ENCODE measurements at regions not wholly inside any gene's neighbourhood (a gene's known extent, or its start where the extent isn't known, plus 50 kb on each side); places are given as distances from the start of the nearest gene placed in this dataset.
"Not testable (repeated sequence)": the region's sequence is repeated elsewhere in the genome, so short reads cannot be mapped to it uniquely, and the experiment has no call there.

DNA sequence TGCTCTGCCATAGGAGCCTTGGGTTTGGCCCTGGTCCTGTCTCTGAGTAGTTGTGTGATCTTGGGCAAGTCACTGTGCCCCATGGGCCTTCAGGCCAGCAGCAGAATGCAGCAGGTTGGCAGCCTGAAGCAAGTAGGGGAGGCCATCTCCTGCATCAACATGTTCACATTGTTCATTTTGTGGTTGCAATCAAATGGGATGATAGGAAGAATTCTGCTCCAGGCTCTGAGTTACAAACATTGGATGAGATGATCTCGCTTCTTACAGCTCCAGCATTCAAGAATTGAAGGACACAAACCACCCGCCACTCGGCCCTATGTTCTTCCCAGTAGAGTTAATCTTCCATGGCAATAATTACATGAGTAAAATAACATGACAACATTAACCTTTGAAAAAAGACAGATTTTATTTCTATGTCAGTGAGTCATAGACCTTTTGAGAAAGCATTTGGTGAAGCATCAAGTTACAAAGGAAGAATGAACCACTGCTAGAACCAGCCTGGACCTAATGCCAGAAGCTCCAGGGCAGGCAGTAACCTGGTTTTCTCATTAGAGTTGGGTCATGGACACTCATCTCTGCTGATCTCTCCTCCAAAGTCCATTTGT lies 308.3 kb upstream of the NCAM1 start:
- H3K36me3 Mint-ChIP-seq, result peaks cover 2% of the 10 kb centered on the region
- H3K4me1 Mint-ChIP-seq, result no peaks in the 10 kb centered on the region
- no peak overlapping the region for H3K27ac Mint-ChIP-seq
- H3K27me3 Mint-ChIP-seq, result no peaks in the 10 kb centered on the region
- peak overlapping the region in 1 of 4 donors; percentile 52 for H3K4me3 Mint-ChIP-seq
- H3K9me3 Mint-ChIP-seq, result no peaks in the 10 kb centered on the region

DNA sequence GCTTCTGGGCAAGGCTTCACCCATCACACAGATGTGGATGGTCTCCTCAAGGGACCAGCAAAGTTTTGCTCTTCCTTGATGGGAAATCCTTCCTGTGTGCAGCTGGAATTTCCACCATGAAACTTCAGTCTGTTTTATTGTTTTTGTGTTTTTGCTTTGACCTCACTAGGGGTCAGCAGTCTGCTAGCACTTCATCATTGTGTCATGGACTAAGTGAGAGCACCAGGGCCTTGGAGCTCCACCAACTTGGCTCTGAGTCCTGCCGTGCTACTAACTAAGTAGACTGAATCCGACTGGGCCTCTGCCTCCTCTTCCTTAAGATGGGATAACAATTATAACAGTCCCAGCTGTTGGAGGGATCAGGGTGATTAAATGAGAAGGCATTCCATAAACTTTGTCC lies 305.8 kb upstream of the NCAM1 start:
- H3K27me3 Mint-ChIP-seq, result no peaks in the 10 kb centered on the region
- no peaks in the 10 kb centered on the region for H3K4me1 Mint-ChIP-seq
- no peaks in the 10 kb centered on the region for H3K9me3 Mint-ChIP-seq
- H3K36me3 Mint-ChIP-seq, result no peaks in the 10 kb centered on the region
- H3K27ac Mint-ChIP-seq, result no peak overlapping the region
- H3K4me3 Mint-ChIP-seq, result no peak overlapping the region

GRCh38 chr11:112656772-112657428 lies 304.3 kb upstream of the NCAM1 start:
- Mint-ChIP-seq H3K4me3 (no peak overlapping the region), H3K4me1 (no peaks in the 10 kb centered on the region), H3K36me3 (no peaks in the 10 kb centered on the region), H3K9me3 (no peaks in the 10 kb centered on the region), H3K27ac (no peak overlapping the region), H3K27me3 (no peaks in the 10 kb centered on the region)

DNA sequence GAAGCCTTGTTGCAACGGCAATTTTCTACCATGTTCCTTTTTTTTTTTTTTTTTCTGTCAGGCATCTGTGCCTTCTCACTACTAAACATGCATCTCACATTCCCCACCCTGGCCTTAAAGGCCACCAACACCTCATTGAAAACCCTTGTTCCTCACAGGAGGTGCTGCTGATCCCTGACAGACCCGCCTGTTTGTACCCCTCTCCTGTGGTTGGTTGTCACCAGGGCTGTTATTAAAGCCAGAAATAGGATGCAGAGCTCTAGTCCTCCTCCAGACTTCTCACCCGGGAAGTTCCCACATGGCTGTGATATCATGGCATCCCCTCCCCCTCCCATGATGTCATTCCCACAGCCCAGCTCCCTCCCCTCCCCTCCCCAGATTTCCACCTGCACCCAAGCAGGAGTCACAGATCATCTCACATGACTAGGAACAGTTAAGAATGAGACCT lies 302.8 kb upstream of the NCAM1 start:
- Mint-ChIP-seq H3K36me3 (no peaks in the 10 kb centered on the region), H3K4me3 (no peak overlapping the region), H3K27ac (no peak overlapping the region), H3K27me3 (no peaks in the 10 kb centered on the region), H3K9me3 (no peaks in the 10 kb centered on the region), H3K4me1 (no peaks in the 10 kb centered on the region)

DNA sequence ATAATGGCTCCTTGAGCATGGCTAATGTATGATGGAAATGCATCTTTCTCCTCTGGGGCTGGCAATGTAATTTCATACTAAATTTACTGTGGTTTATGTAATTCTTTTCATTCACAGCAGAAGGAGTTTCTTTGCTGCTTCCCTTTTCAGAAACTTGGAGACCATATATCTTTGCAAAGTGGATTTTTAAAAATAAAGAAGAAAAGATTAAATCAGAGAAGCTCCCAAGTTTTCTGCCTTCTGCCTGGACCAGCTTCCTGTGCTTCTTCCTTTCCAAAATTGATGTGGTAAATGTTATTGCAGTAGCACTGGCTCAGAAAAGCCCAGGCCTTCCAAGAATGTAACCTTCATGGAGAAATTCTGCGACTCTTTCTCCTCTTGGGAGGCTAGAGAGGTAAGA lies 300.1 kb upstream of the NCAM1 start:
- Mint-ChIP-seq H3K4me1 (no peaks in the 10 kb centered on the region), H3K27me3 (peaks cover 1% of the 10 kb centered on the region), H3K9me3 (no peaks in the 10 kb centered on the region), H3K27ac (no peak overlapping the region), H3K4me3 (no peak overlapping the region), H3K36me3 (no peaks in the 10 kb centered on the region)

GRCh38 chr11:112661571-112661970 lies 299.6 kb upstream of the NCAM1 start:
- Mint-ChIP-seq H3K4me3 (no peak overlapping the region), H3K9me3 (no peaks in the 10 kb centered on the region), H3K36me3 (no peaks in the 10 kb centered on the region), H3K27ac (no peak overlapping the region), H3K4me1 (no peaks in the 10 kb centered on the region), H3K27me3 (peaks cover 1% of the 10 kb centered on the region)

DNA sequence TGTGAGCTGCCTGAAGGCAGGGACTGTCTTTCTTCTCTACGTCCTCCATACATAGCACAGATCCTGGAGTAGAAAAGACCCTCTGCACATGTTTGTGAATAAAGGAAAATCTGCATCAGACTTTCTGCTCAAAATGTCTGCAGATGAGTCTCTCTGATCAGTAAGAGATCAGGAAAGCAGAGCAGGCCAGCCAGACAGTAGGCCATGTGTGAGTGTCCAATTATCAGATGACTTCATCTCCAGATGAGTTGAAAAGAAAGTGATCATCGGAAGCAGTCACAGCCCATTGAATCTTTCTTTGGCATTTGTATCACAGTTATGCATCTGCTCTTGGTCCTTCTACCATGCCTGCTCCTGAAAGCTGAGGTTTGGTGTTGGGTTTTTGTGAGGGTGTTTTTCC lies 298.7 kb upstream of the NCAM1 start:
- Mint-ChIP-seq H3K4me3 (no peak overlapping the region), H3K27ac (peak overlapping the region in 1 of 3 donors; percentile 1)

GRCh38 chr11:112663947-112664634 lies 297.1 kb upstream of the NCAM1 start:
- H3K4me1 Mint-ChIP-seq, result no peaks in the 10 kb centered on the region
- no peak overlapping the region for H3K4me3 Mint-ChIP-seq
- no peaks in the 10 kb centered on the region for H3K36me3 Mint-ChIP-seq
- H3K27me3 Mint-ChIP-seq, result peaks cover 1% of the 10 kb centered on the region
- no peak overlapping the region for H3K27ac Mint-ChIP-seq
- no peaks in the 10 kb centered on the region for H3K9me3 Mint-ChIP-seq

More for the DNA sequence above, 298.7 kb upstream of the NCAM1 start:
- Mint-ChIP-seq H3K36me3 (no peaks in the 10 kb centered on the region), H3K4me1 (no peaks in the 10 kb centered on the region), H3K9me3 (no peaks in the 10 kb centered on the region), H3K27me3 (peaks cover 1% of the 10 kb centered on the region)

DNA sequence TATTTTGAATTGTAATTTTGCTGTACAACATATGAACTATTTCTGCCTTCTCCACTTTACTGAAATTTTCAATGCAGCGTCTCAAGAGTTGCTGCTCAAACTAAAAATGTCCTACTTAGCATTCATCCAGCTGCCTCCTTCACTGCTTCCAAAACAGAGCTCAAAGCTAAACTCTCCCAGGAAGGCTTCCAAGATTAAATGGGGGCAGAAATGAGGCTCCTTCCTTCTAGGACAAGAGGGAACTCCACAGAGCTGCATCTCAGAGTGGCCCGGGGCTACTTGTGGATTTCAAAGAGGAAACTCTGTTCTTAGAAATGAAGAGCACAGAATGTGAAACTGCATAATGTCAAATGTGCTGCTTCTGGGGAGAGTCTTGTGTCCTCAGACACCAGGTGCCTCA lies 295.9 kb upstream of the NCAM1 start:
- Mint-ChIP-seq H3K36me3 (no peaks in the 10 kb centered on the region), H3K9me3 (peaks cover 0 to 1% (median 0%) of the 10 kb centered on the region in 3 donors), H3K4me3 (no peak overlapping the region), H3K27me3 (peaks cover 1% of the 10 kb centered on the region), H3K4me1 (no peaks in the 10 kb centered on the region), H3K27ac (no peak overlapping the region)

DNA sequence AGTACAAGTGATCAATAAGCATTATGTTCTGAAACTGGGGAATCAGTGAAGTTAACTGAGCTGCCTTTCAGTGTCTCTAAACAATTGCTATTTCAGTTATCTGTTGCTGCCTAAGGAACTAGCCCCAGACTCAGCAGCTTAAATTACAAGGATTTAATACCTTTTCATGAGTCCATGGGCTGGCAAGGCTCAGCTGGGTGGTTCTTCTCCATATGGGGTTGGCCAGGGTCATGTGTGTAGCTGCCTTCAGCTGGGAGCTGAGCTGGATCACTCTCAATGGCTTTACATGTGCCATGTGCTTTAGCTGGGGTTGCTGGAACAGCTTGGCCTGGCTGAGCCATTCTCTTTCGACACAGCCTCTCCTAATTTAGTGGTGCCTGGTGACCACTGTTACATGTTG lies 295.0 kb upstream of the NCAM1 start:
- Mint-ChIP-seq H3K9me3 (peaks cover 0 to 1% (median 0%) of the 10 kb centered on the region in 3 donors), H3K4me3 (no peak overlapping the region), H3K36me3 (no peaks in the 10 kb centered on the region), H3K4me1 (no peaks in the 10 kb centered on the region), H3K27ac (no peak overlapping the region), H3K27me3 (peaks cover 1% of the 10 kb centered on the region)

- no peaks in the 10 kb centered on the region for H3K36me3 Mint-ChIP-seq
- no peak overlapping the region for H3K27ac Mint-ChIP-seq
- H3K4me3 Mint-ChIP-seq, result no peak overlapping the region
- H3K4me1 Mint-ChIP-seq, result no peaks in the 10 kb centered on the region
- no peaks in the 10 kb centered on the region for H3K27me3 Mint-ChIP-seq
- peaks cover 2 to 10% (median 5%) of the 10 kb centered on the region in 3 donors for H3K9me3 Mint-ChIP-seq
Observed at GRCh38 chr11:112670806-112671570, 290.2 kb upstream of the NCAM1 start.

DNA sequence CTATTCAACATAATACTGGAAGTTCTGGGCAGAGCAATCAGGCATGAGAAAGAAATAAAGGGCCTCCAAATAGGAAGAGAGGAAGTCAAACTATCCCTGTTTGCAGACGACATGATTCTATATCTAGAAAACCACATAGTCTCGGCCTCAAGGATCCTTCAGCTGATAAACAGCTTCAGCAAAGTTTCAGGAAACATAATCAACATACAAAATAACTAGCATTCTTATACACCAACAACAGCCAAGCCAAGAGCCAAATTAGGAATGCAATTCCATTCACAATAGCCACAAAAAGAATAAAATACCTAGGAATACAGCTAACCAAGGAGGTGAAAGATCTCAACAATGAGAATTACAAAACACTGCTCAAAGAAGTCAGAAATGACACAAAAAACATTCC lies 287.8 kb upstream of the NCAM1 start:
- H3K9me3 Mint-ChIP-seq, result peaks cover 2 to 10% (median 5%) of the 10 kb centered on the region in 3 donors
- H3K36me3 Mint-ChIP-seq, H3K4me1 Mint-ChIP-seq, H3K4me3 Mint-ChIP-seq, H3K27ac Mint-ChIP-seq, H3K27me3 Mint-ChIP-seq: not testable (repeated sequence)

DNA sequence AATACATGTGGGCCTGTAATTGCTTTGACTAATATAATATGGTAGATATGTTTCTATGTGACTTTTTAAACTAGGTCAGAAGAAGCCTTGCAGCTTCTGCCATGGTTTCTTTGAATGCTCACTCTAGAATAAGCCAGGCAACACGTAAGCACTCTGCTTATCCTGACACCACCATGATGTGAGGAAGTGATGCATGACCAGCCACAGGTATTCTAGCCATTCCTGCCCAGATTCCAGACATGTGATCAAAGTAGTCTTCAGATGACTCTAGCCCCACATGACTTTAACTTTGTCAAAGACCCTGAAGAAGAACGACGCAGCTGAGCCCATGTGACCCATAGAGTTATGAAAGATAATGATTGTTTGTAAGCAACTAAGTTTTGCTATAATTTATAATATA lies 276.1 kb upstream of the NCAM1 start:
- Mint-ChIP-seq H3K36me3 (no peaks in the 10 kb centered on the region), H3K4me3 (no peak overlapping the region), H3K9me3 (peaks cover 0 to 3% (median 0%) of the 10 kb centered on the region in 3 donors)

GRCh38 chr11:112689851-112690250 lies 271.4 kb upstream of the NCAM1 start:
- Mint-ChIP-seq H3K27me3 (peaks cover 2% of the 10 kb centered on the region), H3K9me3 (no peaks in the 10 kb centered on the region), H3K4me1 (no peaks in the 10 kb centered on the region), H3K4me3 (no peak overlapping the region), H3K36me3 (no peaks in the 10 kb centered on the region), H3K27ac (no peak overlapping the region)

More for the DNA sequence above, 276.1 kb upstream of the NCAM1 start:
- H3K4me1 Mint-ChIP-seq, result no peaks in the 10 kb centered on the region
- H3K27ac Mint-ChIP-seq, result no peak overlapping the region
- peaks cover 2% of the 10 kb centered on the region for H3K27me3 Mint-ChIP-seq

DNA sequence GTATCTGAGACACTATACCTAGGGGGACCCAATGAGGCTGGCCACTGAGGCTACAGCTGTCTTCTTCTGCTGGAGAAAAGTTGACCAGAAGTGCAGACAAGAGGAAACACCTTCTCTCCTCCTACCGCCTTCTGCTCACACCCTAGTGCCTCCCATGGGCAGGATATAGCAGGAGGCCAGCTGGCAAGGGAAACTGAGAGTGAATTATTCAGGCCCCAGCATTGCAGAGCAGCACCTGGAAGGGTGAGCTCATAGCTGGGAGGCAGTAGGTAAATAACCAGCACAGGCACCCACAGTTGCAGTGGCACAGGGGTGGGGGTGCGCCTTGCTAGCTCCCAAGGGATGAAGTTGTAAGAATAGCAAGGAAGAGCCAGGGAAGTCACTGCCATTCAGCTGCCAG lies 267.4 kb upstream of the NCAM1 start:
- Mint-ChIP-seq H3K36me3 (no peaks in the 10 kb centered on the region), H3K4me3 (no peak overlapping the region), H3K27me3 (no peaks in the 10 kb centered on the region), H3K4me1 (no peaks in the 10 kb centered on the region), H3K9me3 (no peaks in the 10 kb centered on the region), H3K27ac (no peak overlapping the region)

Data from IgD-negative memory B cell (primary cell).